NCI-H1105 treated with DMSO at 0.1 percent for 48 hours (cell line): ENCODE measurements at regions not wholly inside any gene's neighbourhood (a gene's known extent, or its start where the extent isn't known, plus 50 kb on each side); places are given as distances from the start of the nearest gene placed in this dataset.

Source experiments
- DNase-seq: peaks from one replicate; lab custom pipeline; 2025; lab: John Stamatoyannopoulos, UW

DNA sequence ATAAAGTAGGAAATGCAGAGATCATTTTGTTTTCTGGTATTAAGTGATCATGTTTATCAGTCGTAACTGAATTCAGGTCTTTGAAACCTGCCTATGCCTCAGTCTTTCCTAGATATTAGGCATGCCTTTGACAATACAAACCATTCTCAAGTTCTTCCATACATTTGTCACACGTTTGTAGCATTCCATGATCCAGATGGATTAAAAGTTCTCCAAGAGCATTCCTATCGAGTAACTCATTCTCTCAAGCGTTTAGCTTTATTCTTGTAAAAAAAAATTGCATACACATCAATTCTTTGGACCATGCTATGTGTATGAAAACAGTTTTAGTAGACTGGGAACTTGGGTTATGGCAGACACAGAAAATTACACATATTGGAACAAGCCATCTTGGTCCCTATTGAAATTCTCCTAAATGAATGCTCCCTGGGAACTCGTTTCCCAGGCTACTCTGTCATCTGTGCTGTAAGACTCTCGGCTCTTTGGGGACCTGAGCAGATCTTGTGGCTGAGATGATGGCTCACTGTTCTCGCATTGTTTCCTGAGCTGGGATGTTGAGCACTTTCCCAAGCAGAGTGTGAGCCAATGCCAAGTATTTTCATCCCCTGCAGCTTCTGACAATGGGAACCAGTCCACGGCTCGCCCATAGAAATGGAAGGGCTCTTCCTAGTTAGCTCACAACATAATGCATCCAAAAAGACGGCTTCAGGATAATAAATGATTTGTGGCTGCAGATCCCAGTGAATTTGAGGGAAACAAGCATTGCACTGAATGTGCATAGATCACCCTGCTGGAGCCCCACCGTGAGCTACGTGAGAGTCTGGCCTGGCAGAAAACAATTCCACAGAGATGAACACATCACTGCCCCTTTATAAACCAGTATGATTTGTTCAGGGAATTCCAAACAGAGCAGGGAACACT, 230.2 kb downstream of the IRX1 start:
- DNase-seq: no peak

DNA sequence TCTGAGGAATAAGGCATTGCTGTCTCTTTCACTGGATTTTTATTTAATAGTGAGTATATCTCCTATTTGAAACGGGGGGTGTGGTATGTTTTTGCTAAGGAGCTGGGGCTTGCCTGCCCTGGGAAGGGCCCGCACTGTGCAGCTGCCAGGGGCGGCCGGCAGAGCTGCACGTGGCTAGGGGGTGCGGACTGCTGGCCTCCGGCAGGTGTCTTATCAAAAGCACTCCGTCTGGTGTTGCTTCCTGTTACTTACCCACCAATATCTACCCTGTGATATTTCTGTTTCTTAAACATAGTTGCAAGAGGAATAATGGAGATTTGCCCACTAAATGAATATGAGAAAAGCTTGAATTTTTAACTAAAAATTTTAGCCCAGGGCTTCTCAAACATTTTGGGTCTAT, 232.0 kb downstream of the IRX1 start:
- no peak for DNase-seq

DNA sequence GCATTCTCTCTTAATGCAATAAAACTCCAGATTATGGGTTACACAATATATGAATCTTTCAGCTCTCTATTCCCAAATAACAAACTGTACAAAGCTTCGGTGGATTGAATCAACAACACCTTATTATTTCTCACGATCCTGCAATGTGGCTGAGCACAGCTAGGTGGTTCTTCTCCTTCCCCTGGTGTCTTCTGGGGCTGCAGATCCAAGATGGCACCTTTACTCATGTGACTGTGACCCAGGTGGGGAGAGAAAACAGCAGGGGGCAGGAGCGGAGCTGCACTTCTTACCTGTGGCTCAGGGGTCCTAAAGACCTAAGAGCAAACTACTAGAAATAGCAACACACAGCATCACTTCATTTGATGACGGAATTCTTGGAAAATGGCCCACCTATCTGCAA, 233.1 kb downstream of the IRX1 start:
- peak; percentile 5 for DNase-seq

DNA sequence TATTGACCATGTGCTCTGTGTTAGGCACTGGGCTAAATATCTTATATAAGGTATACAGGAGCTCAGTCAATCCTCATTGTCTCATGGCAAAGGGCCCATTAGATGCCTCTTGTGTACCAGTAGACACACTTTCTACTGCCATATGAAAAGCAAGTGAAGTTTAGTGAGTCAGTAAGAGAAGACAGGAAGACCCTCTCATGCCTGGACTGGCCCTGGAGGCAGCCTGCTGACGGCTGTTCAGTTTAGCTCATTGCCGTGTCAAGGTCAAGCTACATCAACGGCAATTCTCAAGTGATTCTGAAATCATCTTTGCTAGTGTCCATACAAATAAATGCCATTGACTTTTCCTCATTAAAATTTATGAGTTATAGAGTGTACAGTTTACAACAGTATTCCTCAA, 237.9 kb downstream of the IRX1 start:
- DNase-seq: no peak

DNA sequence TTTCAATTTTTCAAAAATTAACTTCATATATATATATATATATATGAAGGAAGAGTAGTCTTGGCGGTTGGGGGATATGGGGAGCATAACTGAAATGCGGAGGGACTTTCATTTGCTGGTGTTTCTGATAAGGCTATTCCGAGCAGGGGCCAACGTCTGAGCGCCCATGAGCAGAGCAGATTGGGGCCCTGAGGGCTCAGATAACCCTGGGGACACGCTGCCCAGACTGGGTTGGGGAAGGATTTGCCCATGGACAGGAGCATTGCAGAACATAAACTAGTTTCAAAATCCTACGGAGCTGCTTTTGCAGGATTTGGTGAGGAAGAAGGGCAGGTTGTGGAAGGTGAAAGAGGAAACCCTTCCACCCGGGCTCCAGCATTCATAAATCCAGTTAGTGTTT, 240.2 kb downstream of the IRX1 start:
- DNase-seq: no peak

DNA sequence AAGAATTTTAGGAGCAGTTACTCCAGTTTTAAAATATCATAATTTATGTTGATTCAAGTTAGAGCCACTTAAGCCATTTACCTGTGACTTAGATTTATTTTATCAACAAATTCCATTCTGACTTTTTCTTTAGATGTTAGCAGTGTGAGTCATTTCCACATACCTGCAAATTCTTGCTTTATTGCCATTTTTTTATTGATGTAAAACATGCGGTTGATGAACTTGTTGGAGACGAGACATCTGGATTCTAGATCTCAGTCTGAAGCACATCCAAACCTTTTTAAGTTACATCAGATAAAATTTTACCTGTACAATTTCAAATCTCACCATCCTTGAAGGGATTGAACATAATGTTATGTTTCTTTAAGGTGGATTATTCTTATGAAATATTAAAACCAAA, 240.9 kb downstream of the IRX1 start:
- no peak for DNase-seq

DNA sequence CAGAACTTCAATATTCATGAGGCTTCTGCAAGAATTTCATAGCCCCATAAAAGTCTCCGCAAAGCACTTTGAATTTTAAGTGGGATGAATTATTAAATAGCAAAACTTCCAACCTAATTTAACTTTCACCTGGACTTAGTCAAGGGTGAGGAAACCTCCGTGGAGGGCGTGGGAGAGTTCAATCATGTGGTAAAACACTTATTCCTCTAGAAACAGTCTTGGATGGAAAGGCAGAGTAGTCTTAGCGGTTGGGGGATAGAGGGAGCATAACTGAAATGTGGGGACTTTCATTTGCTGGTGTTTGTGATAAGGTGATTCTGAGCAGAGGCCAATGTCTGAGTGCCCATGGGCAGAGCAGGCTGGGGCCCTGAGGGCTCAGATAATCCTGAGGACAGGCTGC, 241.9 kb downstream of the IRX1 start:
- DNase-seq: no peak

DNA sequence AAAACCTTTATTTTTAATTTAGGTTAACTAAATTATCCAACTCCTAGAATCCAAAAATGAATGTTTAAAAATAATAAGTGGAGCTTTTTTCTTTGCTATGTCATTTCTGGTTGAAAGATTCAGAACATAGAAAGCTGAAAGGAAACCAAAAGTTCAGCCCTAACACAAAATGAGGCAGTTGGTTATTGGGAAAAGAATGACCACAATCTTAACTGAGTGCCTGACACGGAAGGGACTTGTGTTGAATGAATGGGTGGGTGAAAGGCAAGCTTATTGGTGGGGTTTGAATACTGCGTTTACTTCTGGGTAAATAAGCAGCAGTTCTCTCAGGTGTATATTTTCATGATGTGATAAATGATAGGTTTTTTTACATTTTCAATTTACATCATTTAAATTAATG, 243.5 kb downstream of the IRX1 start:
- no peak for DNase-seq

DNA sequence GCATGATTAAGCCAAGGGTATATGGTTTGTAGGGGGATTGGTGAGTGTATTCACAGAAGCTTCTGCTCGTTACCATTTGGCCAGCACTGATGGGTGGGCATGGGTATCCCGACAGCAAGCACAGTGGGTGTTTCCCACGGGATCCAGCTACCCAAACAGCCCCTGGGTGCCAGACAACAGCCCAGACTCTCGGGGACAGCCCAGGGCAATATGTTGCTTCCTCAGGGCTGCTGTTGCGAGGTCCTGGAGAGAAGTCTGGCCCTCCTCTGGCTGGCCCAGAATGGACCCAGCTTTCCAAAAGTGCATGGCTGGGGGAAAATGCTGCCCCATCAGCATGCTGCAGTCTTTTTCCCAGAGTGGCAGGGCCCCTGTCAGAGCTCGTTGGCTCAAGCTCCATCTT, 247.0 kb downstream of the IRX1 start:
- no peak for DNase-seq

DNA sequence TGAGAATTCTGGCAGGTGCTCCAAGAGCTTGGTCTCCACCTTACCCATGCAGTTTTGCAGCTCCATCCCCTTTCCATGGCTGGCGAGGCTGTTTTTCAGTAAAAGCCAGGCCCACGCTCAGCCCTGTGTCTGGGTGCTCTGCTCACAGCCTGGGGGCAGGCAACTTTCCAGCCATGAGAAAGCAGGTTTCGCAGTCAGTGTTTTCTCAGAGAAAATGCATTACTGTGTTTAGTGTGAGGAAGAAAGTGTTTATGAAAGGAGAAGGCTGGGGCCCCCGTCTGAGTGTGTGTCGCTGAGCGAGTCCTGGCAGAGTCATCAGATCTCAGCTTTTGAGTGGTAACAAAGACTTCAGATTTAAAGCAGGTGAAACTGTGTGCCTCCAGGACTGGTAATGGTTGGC, 248.1 kb downstream of the IRX1 start:
- DNase-seq: no peak

DNA sequence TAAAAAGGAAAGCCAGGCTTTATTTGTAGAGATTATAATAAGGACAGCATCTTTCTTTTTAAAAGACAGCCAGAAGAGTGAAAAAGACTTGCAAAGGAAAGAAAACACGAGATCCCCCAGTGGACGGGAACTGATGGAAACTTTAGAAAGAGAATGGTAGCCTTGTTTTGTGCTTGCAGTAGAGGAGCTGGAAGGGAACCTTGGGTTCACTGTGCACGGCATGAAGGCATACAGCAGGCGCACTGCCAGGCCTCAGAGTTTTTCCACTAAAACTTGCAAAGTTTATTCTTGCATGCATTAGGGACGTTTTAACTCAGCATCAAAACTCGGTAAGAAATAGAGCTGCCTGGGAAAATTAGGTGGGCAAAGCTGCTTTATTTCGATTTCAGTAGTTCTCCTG, 248.6 kb downstream of the IRX1 start:
- no peak for DNase-seq

DNA sequence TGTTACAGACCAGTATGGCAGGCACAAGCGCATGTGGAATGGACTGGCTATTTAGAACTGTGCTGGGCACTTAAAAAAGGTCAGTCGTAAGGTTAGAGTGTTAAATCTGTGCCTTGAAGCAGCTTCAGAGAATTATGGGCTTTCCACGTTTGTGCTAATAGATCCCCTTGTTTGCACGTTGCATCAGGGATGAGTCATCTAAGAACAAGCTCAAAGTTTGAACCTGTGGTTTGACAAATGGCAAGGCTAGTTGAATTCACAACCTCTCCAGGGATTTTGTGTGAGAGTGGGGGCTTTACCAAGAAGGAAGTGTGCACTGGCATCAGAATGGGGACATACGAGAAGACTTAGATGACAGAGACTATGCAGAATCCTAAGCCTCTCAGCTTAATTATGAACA, 249.6 kb downstream of the IRX1 start:
- no peak for DNase-seq

DNA sequence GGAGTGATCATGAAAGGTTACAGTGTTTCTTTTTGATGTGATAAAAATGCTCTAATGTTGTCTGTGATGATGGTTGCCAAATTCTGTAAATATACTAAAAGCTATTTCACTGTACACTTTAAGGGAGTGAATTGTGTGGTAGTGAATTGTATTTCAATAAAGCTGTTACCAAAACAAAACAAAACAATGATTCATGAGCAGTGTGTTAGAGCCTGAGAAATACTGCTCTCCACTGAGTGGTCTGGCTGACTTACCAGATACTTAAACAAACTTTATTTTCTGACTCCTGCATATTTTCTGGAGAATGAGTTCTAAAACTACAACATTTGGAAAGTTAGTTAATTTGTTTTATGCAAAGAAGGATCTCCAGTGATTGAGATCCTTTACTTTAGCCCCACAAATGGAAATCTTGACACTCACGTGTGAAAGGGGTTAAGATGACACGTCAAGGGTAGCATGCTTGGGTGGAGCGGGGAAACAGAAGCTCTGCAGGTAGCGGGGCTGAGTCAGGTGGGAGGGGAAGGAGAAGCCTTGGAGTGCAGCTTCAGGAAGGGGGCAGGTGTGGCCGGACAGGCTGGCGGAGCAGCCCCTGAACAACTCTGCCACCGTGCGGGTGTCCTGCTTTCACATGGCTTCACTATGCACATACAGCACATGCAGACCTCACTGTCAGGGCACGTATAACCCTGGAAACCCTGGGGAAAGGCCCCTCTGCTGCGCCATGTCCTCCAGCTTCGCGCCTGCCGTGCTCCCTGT, 256.7 kb downstream of the IRX1 start:
- DNase-seq: no peak

DNA sequence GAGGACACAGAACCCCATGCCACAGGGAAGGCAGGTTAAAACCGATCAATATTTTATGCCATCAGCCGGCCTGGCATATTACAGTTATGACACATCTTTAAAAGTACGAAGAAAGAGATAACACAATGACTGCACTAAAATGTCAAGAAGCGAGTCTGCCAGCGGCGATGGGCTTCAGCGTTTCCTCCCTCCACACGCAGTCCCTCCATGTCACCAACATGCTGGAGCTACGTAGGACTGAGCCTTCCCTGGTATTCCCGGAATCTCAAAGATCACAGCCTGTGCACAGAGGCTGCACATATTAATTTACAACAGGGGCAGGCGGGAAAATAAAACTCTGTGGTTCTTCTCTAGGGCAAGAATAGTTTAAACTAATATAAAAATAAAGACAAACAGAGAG, 257.7 kb downstream of the IRX1 start:
- no peak for DNase-seq

DNA sequence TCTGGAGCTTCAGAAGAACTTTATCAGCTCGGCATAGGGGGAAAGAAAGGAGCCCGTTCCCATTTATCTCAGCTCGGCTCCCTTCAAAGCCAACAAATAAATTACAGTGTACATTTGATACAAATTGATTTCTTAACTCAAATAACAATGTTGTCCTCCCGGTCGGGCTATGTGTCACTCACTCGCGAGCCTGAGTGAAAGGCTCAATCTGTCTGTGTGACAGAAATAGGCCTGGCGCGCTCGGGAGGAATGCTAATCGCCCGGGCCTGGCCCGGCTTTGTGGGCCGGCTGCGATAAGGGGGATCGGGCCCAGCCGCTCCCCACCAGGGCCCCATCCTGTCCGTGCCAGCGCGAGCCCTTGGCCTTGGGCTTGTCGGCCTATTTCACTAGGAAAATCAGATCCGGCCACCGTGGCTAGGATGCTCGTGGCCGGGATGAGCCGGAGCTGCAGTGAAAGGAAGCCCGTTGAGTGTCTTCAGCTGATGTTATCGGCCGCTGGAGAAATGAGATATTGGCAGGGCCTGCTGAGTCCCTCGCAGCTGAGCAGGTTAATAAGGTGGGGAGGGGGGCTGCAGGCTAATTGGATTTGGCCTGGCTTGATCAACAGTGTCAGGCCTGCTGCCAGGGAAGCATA, 258.7 kb downstream of the IRX1 start:
- no peak for DNase-seq

DNA sequence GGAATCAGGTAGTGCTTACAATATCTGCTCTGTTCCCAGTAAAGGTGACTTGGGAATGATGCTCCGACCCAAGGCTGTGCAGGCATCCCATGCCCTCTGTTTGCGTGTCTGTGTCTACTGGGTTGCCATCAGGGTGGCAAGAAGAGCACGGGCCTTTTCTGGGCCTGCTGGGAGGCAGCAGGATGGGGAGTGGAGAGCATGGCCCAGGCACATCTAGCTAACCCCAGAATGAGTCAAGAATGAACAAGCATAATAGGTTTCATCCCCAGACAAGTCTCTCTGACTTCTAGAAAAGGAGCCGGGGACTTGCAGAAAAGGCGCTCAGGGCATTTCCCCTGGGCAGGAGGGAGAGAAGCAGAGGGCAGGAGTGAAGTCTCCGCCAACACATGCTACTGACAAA, 260.4 kb downstream of the IRX1 start:
- DNase-seq: no peak

DNA sequence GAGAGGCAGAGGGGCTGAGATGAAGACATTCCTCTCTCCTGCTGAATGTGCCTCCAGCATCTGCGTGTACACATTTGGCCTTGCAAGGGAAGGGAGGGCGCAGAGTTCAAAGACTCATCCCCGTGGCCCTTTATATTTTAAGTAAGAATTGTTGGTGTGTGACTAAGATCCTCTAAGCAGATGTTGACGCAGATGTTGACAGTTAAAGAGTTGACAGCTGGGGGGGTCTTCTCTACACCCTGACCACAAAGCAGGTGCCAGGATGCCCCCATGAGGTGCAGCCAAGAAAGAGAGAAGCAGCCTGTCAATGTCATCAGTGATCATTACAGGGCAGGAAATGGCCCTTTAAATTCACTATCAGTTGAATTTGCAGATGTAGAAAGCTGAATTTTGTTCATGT, 262.9 kb downstream of the IRX1 start:
- DNase-seq: no peak

DNA sequence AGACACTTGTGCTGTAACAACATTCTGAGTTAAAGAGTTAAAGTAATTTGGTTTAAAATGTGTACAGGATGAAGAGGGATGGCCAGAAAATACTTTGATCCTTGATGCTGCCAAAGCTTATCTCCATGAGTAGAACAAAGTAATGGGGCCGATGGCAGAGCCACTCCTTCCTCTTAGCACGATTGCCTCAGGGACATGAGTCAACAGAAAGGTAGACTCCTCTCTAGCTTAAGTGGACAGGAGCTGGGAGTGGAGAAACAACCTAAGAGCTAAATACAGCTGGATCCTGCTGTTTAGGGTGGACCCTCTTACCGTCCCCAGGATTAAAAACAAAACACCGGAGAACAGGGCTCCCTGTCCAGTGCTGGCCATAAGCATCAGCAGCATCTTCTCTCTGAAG, 267.3 kb downstream of the IRX1 start:
- DNase-seq: no peak

DNA sequence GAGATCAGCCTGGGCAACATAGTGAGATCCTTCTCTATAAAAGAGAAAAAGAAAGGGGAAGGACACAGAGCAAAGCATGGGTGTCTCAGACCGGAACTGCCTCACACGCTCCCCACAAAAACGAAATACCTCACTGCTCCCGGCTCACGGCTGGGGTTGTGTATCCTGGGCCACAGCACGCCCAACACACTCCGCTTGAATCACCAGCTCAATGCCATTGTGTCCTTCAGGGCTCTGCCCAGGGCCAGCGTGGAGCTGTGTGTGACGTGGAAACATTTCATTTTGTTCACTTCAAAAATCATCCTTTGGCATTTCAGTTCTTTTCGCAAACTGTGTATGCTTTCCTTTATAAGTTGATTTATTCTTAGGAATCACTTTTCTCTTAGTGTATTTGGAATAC, 279.5 kb downstream of the IRX1 start:
- no peak for DNase-seq

DNA sequence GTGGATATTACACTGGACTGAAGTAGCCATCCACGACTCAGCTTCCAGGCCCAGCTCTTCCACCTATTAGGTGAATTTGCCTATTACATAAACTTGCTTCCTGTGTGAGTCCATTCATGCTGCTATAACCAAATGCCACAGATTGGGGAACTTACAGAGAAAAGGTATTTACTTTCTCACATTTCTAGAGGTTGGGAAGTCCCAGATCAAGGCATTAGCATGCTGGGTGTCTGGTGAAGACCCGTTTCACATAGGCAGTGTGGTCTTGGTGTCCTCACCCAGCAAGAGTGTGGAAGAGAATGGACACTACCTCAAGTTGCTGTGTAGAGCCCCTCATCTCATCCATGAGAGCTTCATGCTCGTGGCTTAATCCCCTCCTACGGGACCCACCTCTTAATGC, 282.6 kb downstream of the IRX1 start:
- no peak for DNase-seq

DNA sequence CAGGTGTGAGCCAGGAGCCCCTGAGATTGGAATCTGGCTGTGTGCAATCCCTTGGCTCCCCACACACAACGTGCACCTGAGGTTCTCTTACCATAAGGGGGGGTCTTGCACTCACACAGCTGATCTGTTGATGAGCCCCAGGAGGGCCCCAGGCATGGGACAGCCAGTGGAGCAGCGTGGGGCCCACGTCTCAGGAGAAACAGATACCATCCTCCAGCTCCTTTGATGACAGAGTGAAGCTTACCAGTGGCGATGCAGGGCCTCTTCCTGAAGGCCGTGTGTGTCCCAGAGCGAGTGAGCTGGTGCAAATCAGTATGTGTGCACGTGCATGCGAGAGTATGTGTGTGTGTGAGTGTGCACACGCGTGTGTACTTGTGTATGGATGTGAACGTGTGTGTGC, 287.4 kb downstream of the IRX1 start:
- DNase-seq: no peak

DNA sequence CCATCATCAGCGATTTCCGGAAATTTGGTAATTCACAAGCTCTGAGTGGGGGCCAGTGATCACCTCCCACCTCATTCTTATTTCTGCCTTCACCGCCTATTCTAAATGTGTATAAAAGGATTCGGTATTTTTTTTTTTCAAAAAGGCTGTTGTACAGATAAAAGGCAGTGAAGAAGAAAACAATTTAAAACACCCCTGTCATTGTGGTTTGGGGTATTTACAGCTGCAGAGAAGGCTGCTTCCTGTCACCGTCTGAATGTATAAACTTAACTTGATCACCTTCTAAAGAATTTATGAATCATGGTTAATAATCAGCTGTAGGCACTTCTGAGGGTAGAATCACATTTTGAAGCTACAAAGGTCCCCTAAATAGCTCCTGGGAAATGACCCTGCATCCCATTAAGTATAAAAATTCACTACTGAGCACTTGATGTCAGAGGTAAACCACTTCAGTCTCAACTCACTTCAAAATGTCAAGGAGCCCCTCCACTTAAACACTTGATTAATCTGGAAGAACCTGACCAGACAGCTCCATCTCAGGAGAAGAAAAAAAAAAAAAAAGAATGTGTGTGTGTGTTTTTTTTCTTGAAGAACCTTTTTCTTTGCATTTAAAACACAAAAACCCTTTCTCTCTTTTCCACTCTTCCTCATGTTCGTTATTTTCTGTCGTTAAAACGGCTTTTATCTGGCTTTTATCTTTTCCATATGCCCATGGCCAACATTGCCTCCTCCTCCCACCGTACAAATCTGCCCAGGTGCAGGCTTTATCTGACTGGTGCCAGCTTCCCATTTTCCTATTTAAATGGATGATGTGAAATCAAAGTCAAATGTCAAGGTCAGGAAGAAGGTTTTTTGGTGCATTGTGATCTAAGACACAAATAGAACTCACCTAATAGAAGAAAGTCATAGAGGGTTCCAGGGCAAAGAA, 291.2 kb downstream of the IRX1 start:
- DNase-seq: peak; percentile 34
